HEK293T (cell line): ENCODE measurements at regions not wholly inside any gene's neighbourhood (a gene's known extent, or its start where the extent isn't known, plus 50 kb on each side); places are given as distances from the start of the nearest gene placed in this dataset.
A peak's percentile ranks its signal among the peaks of the same experiment; 100 is the strongest.

Source experiments
- CTCF ChIA-PET: fragments of 350-600 bp; formaldehyde crosslinking; extraction: SDS; loops from one replicate; lab custom pipeline; 2021; ENCODE audit warnings: antibody characterized with exemption, inconsistent platforms; lab: Yijun Ruan, JAX
- POLR2A ChIA-PET: fragments of 350-600 bp; formaldehyde crosslinking; extraction: SDS; loops from one replicate; lab custom pipeline; 2020; ENCODE audit warnings: antibody characterized with exemption, inconsistent platforms; lab: Yijun Ruan, JAX
- DNase-seq: peaks from one replicate; pipeline ENCODE4 v3.0.0; 2012; ENCODE audit warnings: mixed read lengths; ENCODE audit errors: extremely low spot score
- ARNT ChIP-seq: fragments of 450-650 bp; IDR thresholded peaks from 2 replicates; pipeline ENCODE4 v1.6.1; 2017; ENCODE audit warnings: mild to moderate bottlenecking
- BHLHE40 ChIP-seq: fragments of 450-650 bp; IDR thresholded peaks from 2 replicates; pipeline ENCODE4 v1.6.1; 2016; ENCODE audit warnings: mild to moderate bottlenecking, moderate library complexity, borderline replicate concordance
- CTBP1 ChIP-seq: fragments of 450-650 bp; IDR thresholded peaks from 2 replicates; pipeline ENCODE4 v1.6.1; 2016; ENCODE audit warnings: borderline replicate concordance
- ELF4 ChIP-seq: fragments of 450-650 bp; IDR thresholded peaks from 2 replicates; pipeline ENCODE4 v1.6.1; 2017; ENCODE audit warnings: antibody characterized with exemption
- FOXA1 ChIP-seq: fragments of 450-650 bp; IDR thresholded peaks from 2 replicates; pipeline ENCODE4 v1.6.1; 2016; ENCODE audit warnings: mild to moderate bottlenecking
- FOXK2 ChIP-seq: fragments of 450-650 bp; IDR thresholded peaks from 2 replicates; pipeline ENCODE4 v1.6.1; 2016; ENCODE audit warnings: mild to moderate bottlenecking
- FOXM1 ChIP-seq: fragments of 450-650 bp; IDR thresholded peaks from 2 replicates; pipeline ENCODE4 v1.6.1; 2017; ENCODE audit warnings: mild to moderate bottlenecking, borderline replicate concordance
- HDGF ChIP-seq: fragments of 450-650 bp; IDR thresholded peaks from 2 replicates; pipeline ENCODE4 v1.6.1; 2017; ENCODE audit warnings: antibody characterized with exemption, borderline replicate concordance
- L3MBTL2 ChIP-seq: fragments of 450-650 bp; conservative IDR thresholded peaks from 2 replicates; pipeline ENCODE4 v1.6.1; 2016; ENCODE audit warnings: mild to moderate bottlenecking
- LEF1 ChIP-seq: fragments of 450-650 bp; IDR thresholded peaks from 2 replicates; pipeline ENCODE4 v1.6.1; 2017; ENCODE audit warnings: mild to moderate bottlenecking, borderline replicate concordance
- NFRKB ChIP-seq: fragments of 450-650 bp; IDR thresholded peaks from 2 replicates; pipeline ENCODE4 v1.6.1; 2016; ENCODE audit warnings: mild to moderate bottlenecking, moderate library complexity
- PKNOX1 ChIP-seq: fragments of 450-650 bp; IDR thresholded peaks from 2 replicates; pipeline ENCODE4 v1.6.1; 2016
- SP1 ChIP-seq: fragments of 450-650 bp; IDR thresholded peaks from 2 replicates; pipeline ENCODE4 v1.6.1; 2017
- SUZ12 ChIP-seq: fragments of 450-650 bp; IDR thresholded peaks from 2 replicates; pipeline ENCODE4 v1.6.1; 2016; ENCODE audit warnings: mild to moderate bottlenecking
- TARDBP ChIP-seq: fragments of 450-650 bp; IDR thresholded peaks from 2 replicates; pipeline ENCODE4 v1.6.1; 2016
- ZNF384 ChIP-seq: fragments of 450-650 bp; IDR thresholded peaks from 2 replicates; pipeline ENCODE4 v1.6.1; 2016

GRCh38 chr16:49009204-49009603 lies 272.4 kb downstream of the CBLN1 start:
- no peak for TF ChIP-seq SUZ12
- TF ChIP-seq HDGF, result no peak
- no peak for TF ChIP-seq BHLHE40
- TF ChIP-seq NFRKB, result no peak
- TF ChIP-seq SP1, result no peak
- no peak for TF ChIP-seq L3MBTL2
- TF ChIP-seq CTBP1, result no peak
- no peak for TF ChIP-seq ELF4
- no peak for TF ChIP-seq LEF1
- TF ChIP-seq FOXK2, result no peak
- no peak for TF ChIP-seq ARNT
- no peak for TF ChIP-seq PKNOX1
- no peak for TF ChIP-seq FOXA1
- no peak for TF ChIP-seq FOXM1
- TF ChIP-seq TARDBP, result no peak
- no peak for TF ChIP-seq ZNF384

GRCh38 chr16:49003992-49004391 lies 277.6 kb downstream of the CBLN1 start:
- CTCF ChIA-PET, result no interaction called here

More at GRCh38 chr16:49009204-49009603, 272.4 kb downstream of the CBLN1 start:
- ChIA-PET CTCF (no interaction called here), POLR2A (no interaction called here)
- DNase-seq, result no peak

GRCh38 chr16:49003022-49003421 lies 278.6 kb downstream of the CBLN1 start:
- ChIA-PET CTCF (no interaction called here), POLR2A (no interaction called here)
- TF ChIP-seq PKNOX1 (no peak), BHLHE40 (no peak), LEF1 (no peak), FOXM1 (no peak), L3MBTL2 (no peak), FOXK2 (no peak), ARNT (no peak), FOXA1 (no peak), ELF4 (no peak)

More at GRCh38 chr16:49003992-49004391, 277.6 kb downstream of the CBLN1 start:
- no peak for TF ChIP-seq ELF4
- POLR2A ChIA-PET, result no interaction called here
- no peak for DNase-seq

GRCh38 chr16:49000594-49000993 lies 281.0 kb downstream of the CBLN1 start:
- peak; percentile 89 for TF ChIP-seq ZNF384
- TF ChIP-seq CTBP1, result no peak
- POLR2A ChIA-PET, result no interaction called here
- peak; percentile 19 for DNase-seq
- CTCF ChIA-PET, result interaction anchor here (0.6 kb wide), 1 partner anchor 13 kb away, joined by 3 read pairs; no protein-coding TSS in a partner anchor

More at GRCh38 chr16:49003022-49003421, 278.6 kb downstream of the CBLN1 start:
- DNase-seq, result no peak

GRCh38 chr16:48999508-48999907 lies 282.1 kb downstream of the CBLN1 start:
- ChIA-PET POLR2A (no interaction called here), CTCF (no interaction called here)
- DNase-seq, result no peak
- TF ChIP-seq SP1 (no peak), FOXK2 (no peak), PKNOX1 (no peak), ELF4 (no peak), BHLHE40 (no peak), ZNF384 (no peak), ARNT (no peak), FOXA1 (no peak), HDGF (no peak), L3MBTL2 (no peak), LEF1 (no peak), TARDBP (no peak), CTBP1 (no peak), SUZ12 (no peak), FOXM1 (no peak), NFRKB (no peak)

- DNase-seq, result no peak
- ChIA-PET POLR2A (no interaction called here), CTCF (no interaction called here)
- no peak for TF ChIP-seq ELF4
- no peak for TF ChIP-seq FOXK2
- TF ChIP-seq PKNOX1, result no peak
- TF ChIP-seq SP1, result no peak
- no peak for TF ChIP-seq HDGF
- TF ChIP-seq BHLHE40, result no peak
- no peak for TF ChIP-seq ZNF384
- no peak for TF ChIP-seq TARDBP
- TF ChIP-seq LEF1, result no peak
- no peak for TF ChIP-seq L3MBTL2
- no peak for TF ChIP-seq NFRKB
- no peak for TF ChIP-seq FOXA1
- no peak for TF ChIP-seq CTBP1
- TF ChIP-seq SUZ12, result no peak
- no peak for TF ChIP-seq FOXM1
- no peak for TF ChIP-seq ARNT
These were observed 282.6 kb downstream of the CBLN1 start for GRCh38 chr16:48999044-48999443.
